ENCODE measurements at regions not wholly inside any gene's neighbourhood (a gene's known extent, or its start where the extent isn't known, plus 50 kb on each side); places are given as distances from the start of the nearest gene placed in this dataset.

DNA sequence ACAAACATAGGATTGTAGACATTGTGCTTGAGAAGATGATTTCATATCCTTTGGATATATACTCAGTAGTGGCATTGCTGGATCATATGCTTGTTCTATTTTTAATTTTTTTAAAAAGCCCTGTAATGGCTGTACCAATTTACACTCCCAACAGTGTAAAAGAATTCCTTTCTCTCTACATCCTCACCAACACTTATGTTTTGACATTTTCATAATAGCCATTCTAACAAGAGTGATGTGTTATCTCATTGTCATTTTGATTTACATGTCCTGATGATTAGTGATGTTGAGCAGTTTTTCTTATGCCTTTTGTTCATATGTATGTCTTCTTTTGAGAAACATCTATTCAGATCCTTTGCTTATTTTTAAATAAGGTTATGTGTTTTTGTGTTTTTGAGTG is 1039.2 kb upstream of the GOT2 start:
- TF ChIP-seq, protein P1, sequence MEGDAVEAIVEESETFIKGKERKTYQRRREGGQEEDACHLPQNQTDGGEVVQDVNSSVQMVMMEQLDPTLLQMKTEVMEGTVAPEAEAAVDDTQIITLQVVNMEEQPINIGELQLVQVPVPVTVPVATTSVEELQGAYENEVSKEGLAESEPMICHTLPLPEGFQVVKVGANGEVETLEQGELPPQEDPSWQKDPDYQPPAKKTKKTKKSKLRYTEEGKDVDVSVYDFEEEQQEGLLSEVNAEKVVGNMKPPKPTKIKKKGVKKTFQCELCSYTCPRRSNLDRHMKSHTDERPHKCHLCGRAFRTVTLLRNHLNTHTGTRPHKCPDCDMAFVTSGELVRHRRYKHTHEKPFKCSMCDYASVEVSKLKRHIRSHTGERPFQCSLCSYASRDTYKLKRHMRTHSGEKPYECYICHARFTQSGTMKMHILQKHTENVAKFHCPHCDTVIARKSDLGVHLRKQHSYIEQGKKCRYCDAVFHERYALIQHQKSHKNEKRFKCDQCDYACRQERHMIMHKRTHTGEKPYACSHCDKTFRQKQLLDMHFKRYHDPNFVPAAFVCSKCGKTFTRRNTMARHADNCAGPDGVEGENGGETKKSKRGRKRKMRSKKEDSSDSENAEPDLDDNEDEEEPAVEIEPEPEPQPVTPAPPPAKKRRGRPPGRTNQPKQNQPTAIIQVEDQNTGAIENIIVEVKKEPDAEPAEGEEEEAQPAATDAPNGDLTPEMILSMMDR (IDR thresholded peaks at IDR 0.05; ENCODE audit: low read depth, low read length, poor library complexity, severe bottlenecking), result no peak
- TF ChIP-seq EZH2phosphoT487 (IDR thresholded peaks at IDR 0.05; ENCODE audit: borderline replicate concordance, low read length), result no peak

Measured in DOHH2 (cell line).